GM10266 (cell line): ENCODE measurements at regions not wholly inside any gene's neighbourhood (a gene's known extent, or its start where the extent isn't known, plus 50 kb on each side); places are given as distances from the start of the nearest gene placed in this dataset.

Experiments used
- DNase-seq: peaks from one replicate; pipeline ENCODE4 v3.0.0; 2012; ENCODE audit errors: extremely low spot score
- CTCF ChIP-seq: IDR thresholded peaks from 2 replicates; pipeline ENCODE4 v1.5.1; 2012; ENCODE audit warnings: mild to moderate bottlenecking, low read depth; ENCODE audit not compliant: control insufficient read depth, insufficient read depth; ENCODE audit errors: missing control alignments

GRCh38 chr9:99354104-99354503, 132.0 kb downstream of the SEC61B start:
- no peak for DNase-seq
- no peak for TF ChIP-seq CTCF

GRCh38 chr9:99356512-99356971, 134.5 kb downstream of the SEC61B start:
- no peak for TF ChIP-seq CTCF
- no peak for DNase-seq

- peak; percentile 24 for DNase-seq
Observed at GRCh38 chr9:99357575-99357974, 135.5 kb downstream of the SEC61B start.

GRCh38 chr9:99358668-99359067, 136.6 kb downstream of the SEC61B start:
- DNase-seq, result no peak
- no peak for TF ChIP-seq CTCF

More at GRCh38 chr9:99357575-99357974, 135.5 kb downstream of the SEC61B start:
- TF ChIP-seq CTCF, result no peak

- no peak for TF ChIP-seq CTCF
- DNase-seq, result no peak
Observed at GRCh38 chr9:99359336-99359735, 137.3 kb downstream of the SEC61B start.

GRCh38 chr9:99360026-99360425, 137.9 kb downstream of the SEC61B start:
- TF ChIP-seq CTCF, result no peak

GRCh38 chr9:99361817-99362216, 139.7 kb downstream of the SEC61B start:
- TF ChIP-seq CTCF, result no peak
- no peak for DNase-seq

More at GRCh38 chr9:99360026-99360425, 137.9 kb downstream of the SEC61B start:
- DNase-seq, result no peak
